ENCODE measurements at regions not wholly inside any gene's neighbourhood (a gene's known extent, or its start where the extent isn't known, plus 50 kb on each side); places are given as distances from the start of the nearest gene placed in this dataset.

- DNase-seq = no peak
Measured at GRCh38 chr12:25716842-25717241, 163.8 kb upstream of the LMNTD1 start.

- DNase-seq = no peak
Measured at GRCh38 chr12:25717552-25717951, 164.5 kb upstream of the LMNTD1 start.

GRCh38 chr12:25718081-25718731, 165.1 kb upstream of the LMNTD1 start:
- DNase-seq = no peak

- DNase-seq = no peak
Measured at GRCh38 chr12:25719505-25719904, 166.4 kb upstream of the LMNTD1 start.

GRCh38 chr12:25723336-25723735, 170.3 kb upstream of the LMNTD1 start:
- DNase-seq = no peak

GRCh38 chr12:25723921-25724491, 170.9 kb upstream of the LMNTD1 start:
- DNase-seq = no peak

GRCh38 chr12:25725470-25725869, 172.4 kb upstream of the LMNTD1 start:
- DNase-seq = no peak

- no peak for DNase-seq
Measured at GRCh38 chr12:25725931-25726330, 172.8 kb upstream of the LMNTD1 start.

GRCh38 chr12:25728056-25728595, 175.0 kb upstream of the LMNTD1 start:
- DNase-seq = no peak

- DNase-seq = no peak
Measured at GRCh38 chr12:25730489-25731349, 177.6 kb upstream of the LMNTD1 start.

- no peak for DNase-seq
Measured at GRCh38 chr12:25733541-25733940, 180.5 kb upstream of the LMNTD1 start.

GRCh38 chr12:25734529-25735180, 181.6 kb upstream of the LMNTD1 start:
- no peak for DNase-seq

- DNase-seq = no peak
Measured at GRCh38 chr12:25740617-25741016, 187.5 kb upstream of the LMNTD1 start.

GRCh38 chr12:25741917-25742316, 188.8 kb upstream of the LMNTD1 start:
- DNase-seq = no peak

GRCh38 chr12:25743679-25744215, 190.7 kb upstream of the LMNTD1 start:
- no peak for DNase-seq

GRCh38 chr12:25744313-25744712, 191.2 kb upstream of the LMNTD1 start:
- DNase-seq = no peak

GRCh38 chr12:25745281-25745680, 192.2 kb upstream of the LMNTD1 start:
- no peak for DNase-seq

GRCh38 chr12:25746131-25746530, 193.0 kb upstream of the LMNTD1 start:
- DNase-seq = no peak

GRCh38 chr12:25752710-25753309, 199.7 kb upstream of the LMNTD1 start:
- DNase-seq = no peak

- DNase-seq = no peak
Measured at GRCh38 chr12:25755136-25755970, 202.3 kb upstream of the LMNTD1 start.

GRCh38 chr12:25755971-25756260, 202.6 kb upstream of the RASSF8 start:
- no peak for DNase-seq

Data from NCI-H2171 (cell line).